Brain microvascular endothelial cell (primary cell): ENCODE measurements at regions not wholly inside any gene's neighbourhood (a gene's known extent, or its start where the extent isn't known, plus 50 kb on each side); places are given as distances from the start of the nearest gene placed in this dataset.

Experiments used
- DNase-seq: peaks from one replicate; pipeline ENCODE4 v3.0.0-alpha.2; 2020
- H3K27ac ChIP-seq: fragments of 250-450 bp; sonication (Bioruptor Pico); 2 replicates; pipeline ENCODE4 v1.5.1; 2020; ENCODE audit warnings: mild to moderate bottlenecking, moderate library complexity
- H3K27me3 ChIP-seq: fragments of 250-450 bp; sonication (Bioruptor Pico); replicated peaks from 2 replicates; pipeline ENCODE4 v1.5.1; 2020; ENCODE audit warnings: mild to moderate bottlenecking
- H3K36me3 ChIP-seq: fragments of 250-450 bp; sonication (Bioruptor Pico); replicated peaks from 2 replicates; pipeline ENCODE4 v1.5.1; 2020; ENCODE audit warnings: mild to moderate bottlenecking
- H3K4me3 ChIP-seq: 2 replicates; pipeline ENCODE4 v1.5.1; 2011; ENCODE audit warnings: low read depth, mild to moderate bottlenecking, control low read depth, low read length, moderate library complexity
- CTCF ChIP-seq: IDR thresholded peaks from 2 replicates; pipeline ENCODE4 v1.5.1; 2011; ENCODE audit warnings: low read depth, mild to moderate bottlenecking, moderate library complexity, low read length, control low read depth, inconsistent platforms; ENCODE audit errors: missing control alignments
- in situ Hi-C: cut with HindIII; loops from 2 replicates; pipeline ENCODE4 v1.10.0; 2017; ENCODE audit warnings: low sequenced_read_pairs, low pct_ligation_motif_present

GRCh38 chr14:100401031-100401692 is 78.0 kb downstream of the SLC25A47 start:
- no peaks in the 10 kb centered on the region for H3K27me3 ChIP-seq
- no peak overlapping the region for H3K4me3 ChIP-seq
- no peak overlapping the region for H3K27ac ChIP-seq
- in situ Hi-C loops, result loop anchor here (25.0 kb wide), 1 partner anchor 261 kb away; no protein-coding TSS in a partner anchor
- no peak for DNase-seq
- TF ChIP-seq CTCF, result no peak
- H3K36me3 ChIP-seq, result no peaks in the 10 kb centered on the region

- no peak overlapping the region for H3K27ac ChIP-seq
- H3K27me3 ChIP-seq, result no peaks in the 10 kb centered on the region
- in situ Hi-C loops, result loop anchor here (25.0 kb wide), 1 partner anchor 261 kb away; no protein-coding TSS in a partner anchor
- H3K4me3 ChIP-seq, result no peak overlapping the region
- no peak for DNase-seq
- no peak for TF ChIP-seq CTCF
- H3K36me3 ChIP-seq, result no peaks in the 10 kb centered on the region
These were observed 78.7 kb downstream of the SLC25A47 start for GRCh38 chr14:100401792-100402191.

DNA sequence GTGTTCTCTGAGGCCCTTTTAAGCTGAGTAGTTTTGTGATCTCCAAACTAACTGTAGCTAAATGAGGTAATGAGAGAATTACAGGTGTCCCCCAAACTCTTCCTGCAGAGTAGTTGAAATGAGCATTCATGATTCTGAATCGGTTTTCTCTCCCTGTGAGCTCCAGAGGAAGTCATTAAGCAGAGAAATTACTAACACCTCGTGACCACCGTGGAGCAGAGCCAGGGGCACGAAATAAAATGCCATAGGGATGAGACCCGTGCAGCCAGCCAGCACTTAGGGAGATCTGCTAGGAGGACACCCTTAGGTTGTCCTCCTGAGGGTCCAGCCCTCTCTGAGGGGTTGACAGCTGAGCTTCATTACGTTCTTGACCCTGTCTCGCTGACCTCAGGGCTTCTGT is 79.5 kb downstream of the SLC25A47 start:
- H3K36me3 ChIP-seq, result no peaks in the 10 kb centered on the region
- H3K27ac ChIP-seq, result no peak overlapping the region
- no peak for TF ChIP-seq CTCF
- in situ Hi-C loops, result loop anchor here (25.0 kb wide), 1 partner anchor 260 kb away; no protein-coding TSS in a partner anchor
- no peak for DNase-seq
- no peaks in the 10 kb centered on the region for H3K27me3 ChIP-seq
- H3K4me3 ChIP-seq, result no peak overlapping the region

- in situ Hi-C loops, result loop anchor here (25.0 kb wide), 1 partner anchor 259 kb away; no protein-coding TSS in a partner anchor
- Histone ChIP-seq H3K36me3 (no peaks in the 10 kb centered on the region), H3K4me3 (no peak overlapping the region), H3K27me3 (no peaks in the 10 kb centered on the region), H3K27ac (no peak overlapping the region)
- TF ChIP-seq CTCF, result no peak
- no peak for DNase-seq
These were observed 80.0 kb downstream of the SLC25A47 start for GRCh38 chr14:100403105-100403504.

- Histone ChIP-seq H3K4me3 (no peak overlapping the region), H3K36me3 (no peaks in the 10 kb centered on the region), H3K27ac (no peak overlapping the region), H3K27me3 (no peaks in the 10 kb centered on the region)
- in situ Hi-C loops, result loop anchor here (25.0 kb wide), 1 partner anchor 258 kb away; no protein-coding TSS in a partner anchor
- no peak for DNase-seq
- no peak for TF ChIP-seq CTCF
These were observed 80.7 kb downstream of the SLC25A47 start for GRCh38 chr14:100403802-100404365.
